K562 (cell line): ENCODE measurements at regions not wholly inside any gene's neighbourhood (a gene's known extent, or its start where the extent isn't known, plus 50 kb on each side); places are given as distances from the start of the nearest gene placed in this dataset.

Experiments
- ATAC-seq: fragments of 200-7000 bp; cut with Tn5 transposase; 3 replicates; pipeline ENCODE4 v1.9.1; 2020; ENCODE audit warnings: moderate library complexity
- BruUV-seq: library from RNA; stranded (reverse); fragments of 400-500 nt; replicated peaks from 2 replicates; lab custom pipeline; 2021; lab: Mats Ljungman, UMichigan
- CTCF ChIA-PET: fragments of 300-600 bp; formaldehyde crosslinking; extraction: SDS; loops from one replicate; lab custom pipeline; 2021; ENCODE audit warnings: low intra/inter-chr PET ratio; lab: Yijun Ruan, JAX
- POLR2A ChIA-PET: fragments of 300-600, 350-650 bp; sonication (Branson Sonifier 250); formaldehyde crosslinking; extraction: SDS; loops from one replicate; lab custom pipeline; 2021; ENCODE audit warnings: antibody characterized with exemption, inconsistent platforms; lab: Yijun Ruan, JAX
- DNase-seq, 4 experiments: peaks; one replicate each; pipeline versions ENCODE4 v3.0.0 to v3.0.0-alpha.2; 2011 to 2018; ENCODE audit warnings: low spot score in 3 of 4, mixed read lengths in 3 of 4; ENCODE audit errors: extremely low read depth in 1 of 4
- FAIRE-seq: peaks from 2 replicates; lab custom pipeline; 2011; peaks lifted over from hg19 to GRCh38; lab: Jason Lieb, UNC
- H2AFZ ChIP-seq: 2 replicates; pipeline ENCODE4 v1.6.0; 2011; ENCODE audit warnings: low read depth, low read length, control low read depth, inconsistent platforms
- H3K27ac ChIP-seq: fragments of 200-600 bp; 3 replicates; pipeline ENCODE4 v1.8.0; 2011; ENCODE audit warnings: low read depth, mild to moderate bottlenecking, control low read depth, inconsistent platforms, low read length, moderate library complexity, mixed read lengths; ENCODE audit errors: extremely low read depth
- H3K27me3 ChIP-seq, 2 experiments: fragments of 300-600 bp in 1 of 2; 2 replicates in 1 of 2; 3 replicates in 1 of 2; pipeline versions ENCODE4 v1.6.0 to v1.8.0; 2011; ENCODE audit warnings: inconsistent platforms in 2 of 2, low read length in 2 of 2, mild to moderate bottlenecking in 1 of 2, mixed read lengths in 1 of 2, moderate library complexity in 1 of 2; ENCODE audit not compliant: control insufficient read depth in 2 of 2, insufficient read depth in 2 of 2
- H3K36me3 ChIP-seq: fragments of 300-600 bp; 3 replicates; pipeline ENCODE4 v1.8.0; 2011; ENCODE audit warnings: mild to moderate bottlenecking, low read length, inconsistent platforms; ENCODE audit not compliant: control insufficient read depth, insufficient read depth
- H3K4me1 ChIP-seq, 2 experiments: fragments of 200-600 bp in 1 of 2; replicated peaks in 1 of 2; 2 replicates in 1 of 2; 3 replicates in 1 of 2; pipeline versions ENCODE4 v1.5.1 to v1.8.0; 2011; ENCODE audit warnings: inconsistent platforms in 2 of 2, low read length in 2 of 2, mild to moderate bottlenecking in 1 of 2, mixed read lengths in 1 of 2, moderate library complexity in 1 of 2; ENCODE audit not compliant: control insufficient read depth in 2 of 2, insufficient read depth in 2 of 2
- H3K4me2 ChIP-seq: 2 replicates; pipeline ENCODE4 v1.6.1; 2011; ENCODE audit warnings: low read length, control low read depth, inconsistent platforms, mixed read lengths; ENCODE audit not compliant: insufficient read depth
- H3K4me3 ChIP-seq: fragments of 200-600 bp; sonication (generic), shearing (Covaris generic); 2 replicates; pipeline ENCODE4 v1.5.1; 2016; ENCODE audit warnings: control low read depth, inconsistent platforms
- H3K79me2 ChIP-seq: fragments of 200-600 bp; 3 replicates; pipeline ENCODE4 v1.8.0; 2011; ENCODE audit warnings: low read length, inconsistent platforms; ENCODE audit not compliant: control insufficient read depth, insufficient read depth
- H3K9ac ChIP-seq, 2 experiments: 2 replicates each; pipeline versions ENCODE4 v1.6.0 to v1.6.1; 2011; ENCODE audit warnings: low read depth in 2 of 2, low read length in 2 of 2, control low read depth in 1 of 2, inconsistent platforms in 1 of 2, mild to moderate bottlenecking in 1 of 2, mixed read lengths in 1 of 2; ENCODE audit not compliant: insufficient read depth in 1 of 2
- H3K9me1 ChIP-seq: one replicate; pipeline ENCODE4 v1.6.0; 2011; ENCODE audit warnings: inconsistent platforms, mild to moderate bottlenecking, low read length, moderate library complexity; ENCODE audit not compliant: control insufficient read depth, insufficient read depth
- H3K9me3 ChIP-seq: replicated peaks from 2 replicates; pipeline ENCODE4 v1.5.1; 2011; ENCODE audit warnings: low read depth, low read length, inconsistent platforms; ENCODE audit not compliant: control insufficient read depth, insufficient read depth
- H4K20me1 ChIP-seq: replicated peaks from 2 replicates; pipeline ENCODE4 v1.6.1; 2011; ENCODE audit warnings: low read length, inconsistent platforms, mixed read lengths; ENCODE audit not compliant: control insufficient read depth, insufficient read depth
- BMI1 ChIP-seq: fragments of 150-350 bp; IDR thresholded peaks from 2 replicates; pipeline ENCODE4 v1.6.1; 2014; ENCODE audit warnings: low read length
- CEBPB ChIP-seq: fragments of 450-650 bp; IDR thresholded peaks from 2 replicates; pipeline ENCODE4 v1.6.1; 2016; ENCODE audit warnings: missing genetic modification characterization, missing compliant biosample characterization
- E4F1 ChIP-seq: fragments of 250-450 bp; sonication (Bioruptor Pico); IDR thresholded peaks from 2 replicates; pipeline ENCODE4 v1.5.0; 2021; ENCODE audit warnings: mild to moderate bottlenecking, borderline replicate concordance
- IRF2 ChIP-seq: sonication (generic); formaldehyde crosslinking; IDR thresholded peaks from 2 replicates; pipeline ENCODE4 v1.8.1; 2022; ENCODE audit warnings: mild to moderate bottlenecking, missing genetic modification reagents
- NUFIP1 ChIP-seq: fragments of 450-650 bp; IDR thresholded peaks from 2 replicates; pipeline ENCODE4 v1.6.1; 2018; ENCODE audit not compliant: partially characterized antibody
- RHOXF2B ChIP-seq: fragments of 250-450 bp; sonication (Bioruptor Pico); conservative IDR thresholded peaks from 2 replicates; pipeline ENCODE4 v1.5.1; 2021
- SMARCA5 ChIP-seq: fragments of 450-650 bp; IDR thresholded peaks from 2 replicates; pipeline ENCODE4 v1.6.1; 2016
- TGIF2 ChIP-seq: sonication (generic); formaldehyde crosslinking; IDR thresholded peaks from 2 replicates; pipeline ENCODE4 v1.8.1; 2022; ENCODE audit warnings: mild to moderate bottlenecking, missing genetic modification reagents, moderate library complexity
- THAP12 ChIP-seq: fragments of 250-450 bp; sonication (Bioruptor Pico); IDR thresholded peaks from 2 replicates; pipeline ENCODE4 v1.9.0; 2021; ENCODE audit warnings: mild to moderate bottlenecking, inconsistent platforms
- THRAP3 ChIP-seq: fragments of 450-650 bp; IDR thresholded peaks from 2 replicates; pipeline ENCODE4 v1.6.1; 2016; ENCODE audit warnings: mild to moderate bottlenecking, inconsistent platforms, borderline replicate concordance
- ZBTB1 ChIP-seq: sonication (generic); formaldehyde crosslinking; IDR thresholded peaks from 2 replicates; pipeline ENCODE4 v1.8.1; 2023; ENCODE audit warnings: missing genetic modification reagents, low read depth, mild to moderate bottlenecking, borderline replicate concordance
- ZNF212 ChIP-seq: fragments of 450-650 bp; formaldehyde crosslinking; IDR thresholded peaks from 2 replicates; pipeline ENCODE4 v1.4.0; 2020; ENCODE audit warnings: mild to moderate bottlenecking
- ZNF445 ChIP-seq: fragments of 250-450 bp; sonication (Bioruptor Pico); IDR thresholded peaks from 2 replicates; pipeline ENCODE4 v1.4.0; 2020; ENCODE audit warnings: low read depth, mild to moderate bottlenecking, moderate library complexity
- ZNF512 ChIP-seq: IDR thresholded peaks from 2 replicates; pipeline ENCODE4 v1.6.1; 2016; ENCODE audit warnings: missing genetic modification characterization, missing compliant biosample characterization
- WGBS: fragments of 100-300 bp; shearing (Covaris generic); methylation state at CpG from one replicate; pipeline ENCODE4 v1.1.6; 2016; ENCODE audit warnings: low coverage, mixed read lengths; ENCODE audit not compliant: insufficient coverage; ENCODE audit errors: missing lambda C conversion rate; 5-methylcytosine and 5-hydroxymethylcytosine counted together
- in situ Hi-C: fragments of 300-500 bp; cut with MboI; formaldehyde crosslinking; loops from 4 replicates; pipeline ENCODE4 v1.15.0; 2018; ENCODE audit warnings: inconsistent platforms, mixed read lengths
- intact Hi-C: fragments of 100-400 bp; cut with micrococcal nuclease; formaldehyde crosslinking; loops from 2 replicates; pipeline ENCODE4 v1.14.2; 2022

- TF ChIP-seq IRF2 (CRISPR knock-in tag) = no peak
- no peak for TF ChIP-seq E4F1 (CRISPR knock-in tag)
- TF ChIP-seq ZBTB1 (CRISPR knock-in tag) = no peak
These were observed 102.1 kb downstream of the SH3YL1 start (continued) for GRCh38 chr2:161729-162128.

- Histone ChIP-seq H3K36me3 (no peaks in the 10 kb centered on the region), H3K9ac (no peak overlapping the region), H3K9me1 (no peaks in the 10 kb centered on the region), H2AFZ (no peak overlapping the region), H3K4me2 (no peak overlapping the region), H3K79me2 (no peaks in the 10 kb centered on the region), H3K27me3 (no peaks in the 10 kb centered on the region), H4K20me1 (no peaks in the 10 kb centered on the region), H3K9me3 (no peaks in the 10 kb centered on the region), H3K27ac (no peak overlapping the region), H3K4me1 (no peaks in the 10 kb centered on the region), H3K4me3 (no peak overlapping the region)
- FAIRE-seq (no peak), DNase-seq (no peak), ATAC-seq (no peak)
- intact Hi-C loops = no loop called here
- BruUV-seq = no TSS peak
- ChIA-PET POLR2A (no interaction called here), CTCF (no interaction called here)
- in situ Hi-C loops = no loop called here
- WGBS = 0% methylated on average over 6 of the region's 6 CpGs
- TF ChIP-seq THRAP3 (no peak), TGIF2 (no peak), ZNF445 (no peak), SMARCA5 (no peak), THAP12 (no peak), BMI1 (no peak), ZNF512 (tag) (no peak), RHOXF2B (no peak), CEBPB (tag) (no peak), NUFIP1 (no peak), ZNF212 (CRISPR knock-in tag) (no peak)
These were observed 105.4 kb upstream of the FAM110C start for GRCh38 chr2:151553-152334.
